Activated CD8-positive, alpha-beta memory T cell treated with anti-CD3 and anti-CD28 coated beads for 48 hours (primary cell): ENCODE measurements at regions not wholly inside any gene's neighbourhood (a gene's known extent, or its start where the extent isn't known, plus 50 kb on each side); places are given as distances from the start of the nearest gene placed in this dataset.

Experiments
- DNase-seq, 3 experiments: peaks; one replicate each; pipeline ENCODE4 v3.0.0-alpha.2; 2020; ENCODE audit warnings: low read depth in 2 of 3, low spot score in 2 of 3

GRCh38 chr13:91126806-91127205 is 220.7 kb upstream of the MIR17HG start:
- DNase-seq: no peak

DNA sequence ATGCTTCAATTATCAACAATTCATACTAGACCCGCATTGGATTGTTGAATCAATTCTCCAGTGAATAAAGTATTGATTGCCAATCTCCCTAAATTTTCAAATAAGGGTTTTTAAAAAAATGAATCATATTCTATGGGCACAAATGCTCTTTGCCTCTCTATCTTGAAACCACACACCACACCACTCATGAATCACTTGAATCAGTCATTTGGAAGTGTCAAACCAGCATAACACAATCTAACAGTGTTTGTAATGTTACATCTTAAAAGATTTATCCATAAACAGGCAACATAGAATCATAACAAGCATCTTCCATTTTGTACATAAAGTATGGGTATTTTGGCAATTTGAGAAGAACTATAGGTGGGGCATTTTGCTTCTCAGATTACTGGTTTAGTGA is 219.5 kb upstream of the MIR17HG start:
- no peak for DNase-seq

- DNase-seq: no peak
Observed at GRCh38 chr13:91132381-91132780, 215.1 kb upstream of the MIR17HG start.

DNA sequence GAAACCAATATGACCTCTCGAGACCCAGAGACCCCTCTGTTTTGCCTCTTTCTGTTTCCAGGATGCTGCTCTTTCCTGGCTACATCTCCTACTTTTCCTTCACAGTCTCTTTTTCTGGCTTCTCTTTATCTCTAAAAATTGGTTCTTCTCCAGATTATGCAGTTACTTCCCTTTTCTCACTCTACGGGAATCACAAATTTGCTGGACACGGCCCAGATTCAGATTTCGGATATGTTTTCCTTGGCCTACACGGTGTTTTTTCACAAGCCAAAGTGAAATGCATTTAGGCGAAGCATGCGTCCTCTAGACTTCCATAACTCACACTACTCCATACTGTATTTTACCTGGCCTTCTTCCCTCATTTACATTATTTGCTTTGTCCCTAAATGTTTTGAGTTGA is 214.7 kb upstream of the MIR17HG start:
- no peak for DNase-seq

DNA sequence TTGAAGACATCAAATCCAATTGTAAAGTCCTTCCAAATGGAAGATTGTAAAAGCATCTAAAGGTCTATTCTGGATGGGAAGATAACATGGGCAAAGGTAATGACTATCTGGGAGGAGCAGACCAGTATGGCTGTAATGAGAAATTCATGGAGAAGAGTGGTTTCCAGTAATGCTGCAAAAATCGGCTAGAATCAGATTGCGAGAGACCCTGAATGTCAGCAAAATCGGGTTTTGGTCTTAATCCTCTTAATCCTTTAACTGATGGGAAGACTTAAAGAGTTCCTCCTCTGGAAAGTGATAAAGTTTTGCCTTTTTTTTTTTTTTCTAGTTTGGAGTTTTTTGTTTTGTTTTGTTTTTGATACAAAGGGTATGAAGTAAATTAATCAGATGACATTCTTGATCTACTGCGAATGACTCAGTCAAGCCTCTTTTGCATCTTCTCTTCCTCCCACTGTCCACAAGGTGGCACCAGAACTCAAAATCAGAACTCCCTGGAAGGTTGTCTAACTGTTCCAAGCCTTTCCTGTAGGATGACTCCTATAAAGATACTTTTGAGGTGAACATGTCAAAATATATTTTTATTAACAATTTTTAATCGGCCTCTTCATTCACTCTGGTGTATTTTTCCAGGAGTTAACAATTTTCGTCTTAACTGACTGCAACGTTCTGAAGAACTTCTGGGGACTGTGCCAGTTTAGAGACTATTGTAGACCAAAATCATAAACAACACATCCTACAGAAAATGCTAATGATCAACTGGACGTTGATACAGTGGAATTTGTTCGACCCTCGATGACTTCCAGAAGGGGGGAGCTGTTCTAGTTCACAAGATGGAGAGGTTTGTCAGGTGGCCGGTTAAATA is 213.3 kb upstream of the MIR17HG start:
- DNase-seq: no peak

DNA sequence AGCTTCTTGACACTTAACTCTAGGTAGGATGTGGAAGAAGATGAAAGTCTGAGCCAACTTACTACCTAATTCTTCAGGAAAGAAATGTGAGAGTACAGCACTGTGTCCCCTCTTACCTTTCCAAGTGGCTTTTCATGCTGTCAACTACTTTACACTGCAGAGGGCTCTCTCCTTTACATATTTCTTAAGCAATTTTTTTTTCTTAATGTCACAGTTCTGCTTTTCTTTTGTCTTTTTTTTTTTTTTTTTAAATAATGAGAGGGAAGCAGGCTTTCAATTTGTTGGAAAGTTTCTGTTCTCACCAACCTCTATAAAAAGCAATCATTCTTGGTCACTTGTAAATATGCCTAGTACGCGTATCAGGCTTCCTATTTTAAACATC is 212.7 kb upstream of the MIR17HG start:
- DNase-seq: no peak

DNA sequence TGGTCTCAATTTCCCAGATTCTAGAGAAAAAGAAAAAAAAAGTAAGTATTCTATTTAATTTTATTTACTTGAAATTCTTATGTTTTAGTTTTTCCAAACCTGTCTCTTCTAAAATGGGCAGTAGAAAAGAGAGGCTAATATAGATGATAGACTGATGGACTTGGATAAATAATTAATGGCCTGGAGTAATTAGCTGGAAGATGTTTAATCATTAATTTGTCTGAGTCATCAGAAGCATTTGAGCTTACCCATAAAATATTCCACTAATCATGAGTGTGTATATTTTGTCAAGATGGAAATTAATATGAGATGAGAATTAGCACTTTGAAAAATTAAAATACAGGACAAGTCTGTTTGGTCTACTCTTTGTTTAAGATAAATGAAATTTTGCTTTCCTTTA is 212.1 kb upstream of the MIR17HG start:
- DNase-seq: no peak

GRCh38 chr13:91135968-91136367 is 211.5 kb upstream of the MIR17HG start:
- no peak for DNase-seq

- DNase-seq: no peak
Observed at GRCh38 chr13:91136806-91137205, 210.7 kb upstream of the MIR17HG start.

- no peak for DNase-seq
Observed at GRCh38 chr13:91139232-91139631, 208.3 kb upstream of the MIR17HG start.

- DNase-seq: no peak
Observed at GRCh38 chr13:91141543-91142061, 205.9 kb upstream of the MIR17HG start.

- no peak for DNase-seq
Observed at GRCh38 chr13:91142572-91142971, 204.9 kb upstream of the MIR17HG start.

- no peak for DNase-seq
Observed at GRCh38 chr13:91144054-91144453, 203.4 kb upstream of the MIR17HG start.

DNA sequence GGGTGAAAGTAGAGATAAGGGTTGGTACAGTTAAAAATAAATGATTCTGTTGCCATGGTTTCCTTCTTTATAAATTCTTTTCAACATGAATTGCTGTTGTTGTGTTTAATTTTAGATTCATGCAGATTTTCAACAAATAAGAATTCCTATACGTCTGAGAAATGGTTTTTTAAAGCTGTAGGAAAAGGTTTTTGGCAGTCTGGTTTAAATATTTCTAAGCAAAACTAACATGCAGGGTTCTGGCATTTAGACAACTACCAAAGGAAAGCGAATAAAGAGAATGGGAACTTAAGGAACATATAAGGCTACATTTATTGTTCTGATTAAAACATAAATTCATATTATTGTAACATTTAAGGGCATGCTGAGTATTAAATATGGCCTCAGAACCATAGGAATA is 203.0 kb upstream of the MIR17HG start:
- no peak for DNase-seq

GRCh38 chr13:91145571-91146205 is 201.8 kb upstream of the MIR17HG start:
- DNase-seq: no peak

DNA sequence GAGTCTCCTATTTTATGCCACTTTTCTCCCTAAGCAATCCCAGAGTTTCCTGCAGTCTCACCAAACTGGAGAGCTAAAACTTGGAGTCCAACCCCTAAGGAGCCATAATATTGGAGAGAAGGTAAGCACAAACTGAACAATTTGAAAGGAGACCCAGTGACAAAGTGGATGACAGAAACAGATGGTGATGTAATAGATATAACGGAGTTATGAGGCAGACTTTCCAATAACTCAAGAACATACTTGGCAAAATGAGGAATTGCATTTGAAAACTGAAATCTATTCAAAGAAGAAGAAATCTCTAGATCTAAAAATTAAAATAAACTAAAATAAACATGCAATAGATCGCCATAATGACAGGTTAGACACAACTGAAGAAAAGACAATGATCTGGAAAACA is 200.9 kb upstream of the MIR17HG start:
- no peak for DNase-seq

DNA sequence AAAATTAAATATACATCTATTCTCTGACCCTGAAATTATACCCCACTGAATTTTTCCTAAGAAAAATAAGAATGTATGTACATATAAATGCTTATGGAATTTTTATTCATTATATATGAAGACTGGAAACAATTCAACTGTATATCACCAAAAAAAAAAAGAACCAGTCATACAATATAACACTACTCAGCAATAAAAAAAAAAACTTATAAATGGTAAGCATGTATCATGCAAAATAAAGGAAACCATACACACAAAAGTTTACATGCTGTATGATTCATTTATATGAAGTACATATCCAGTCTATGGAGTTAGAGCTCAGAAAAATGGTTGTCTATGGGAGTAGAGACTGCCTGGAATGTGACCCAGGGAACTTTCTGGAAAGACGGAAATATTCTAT is 199.4 kb upstream of the MIR17HG start:
- DNase-seq: no peak

DNA sequence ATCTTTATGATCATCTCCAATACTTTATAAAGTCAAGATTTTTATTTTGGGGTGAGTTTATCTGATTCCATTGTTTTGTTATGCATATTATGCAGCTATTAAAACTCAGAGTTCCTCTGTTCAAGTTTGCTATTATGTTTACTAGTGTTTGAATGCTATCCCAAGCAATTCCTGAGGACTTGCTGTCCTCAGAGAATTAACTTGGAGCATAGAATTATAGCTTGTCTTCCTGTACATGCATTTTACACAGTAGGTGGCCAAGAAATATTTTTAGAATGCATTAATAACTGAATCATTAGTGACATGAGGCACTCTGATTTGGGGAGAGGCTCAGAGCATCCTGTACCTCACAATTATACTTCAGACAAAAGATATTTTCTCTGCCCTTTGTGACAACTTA is 195.6 kb upstream of the MIR17HG start:
- no peak for DNase-seq

- no peak for DNase-seq
Observed at GRCh38 chr13:91153372-91153771, 194.1 kb upstream of the MIR17HG start.

- DNase-seq: no peak
Observed at GRCh38 chr13:91154558-91155353, 192.7 kb upstream of the MIR17HG start.

DNA sequence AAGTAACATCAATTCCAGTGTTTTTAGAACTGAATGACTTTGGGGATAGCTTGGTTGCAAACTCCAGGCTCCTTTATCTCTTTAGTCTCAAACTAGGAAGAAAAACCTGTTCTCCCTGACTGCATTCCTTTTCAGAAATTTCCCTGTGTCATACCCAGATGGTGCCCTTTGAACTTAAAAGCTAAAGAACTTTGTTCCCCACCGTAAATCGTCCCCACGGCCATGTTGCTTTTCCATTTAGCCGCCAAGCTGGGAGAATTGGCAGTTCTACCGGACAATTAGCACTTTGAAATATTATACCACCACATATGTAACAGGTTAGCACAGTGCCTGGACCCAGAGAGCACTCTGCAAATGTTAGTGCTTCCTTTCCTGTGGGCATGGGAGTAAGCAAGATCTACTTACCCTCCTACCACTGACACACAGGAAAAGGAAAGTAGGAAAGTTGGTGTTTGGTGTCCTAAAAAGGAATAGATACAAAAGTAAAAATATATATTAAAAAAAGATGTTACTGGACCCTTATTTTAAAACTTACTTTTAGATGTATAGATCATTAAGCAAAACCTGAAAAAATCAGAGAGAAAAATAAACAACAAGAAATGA is 191.9 kb upstream of the MIR17HG start:
- no peak for DNase-seq
